ENCODE measurements at regions not wholly inside any gene's neighbourhood (a gene's known extent, or its start where the extent isn't known, plus 50 kb on each side); places are given as distances from the start of the nearest gene placed in this dataset.

DNA sequence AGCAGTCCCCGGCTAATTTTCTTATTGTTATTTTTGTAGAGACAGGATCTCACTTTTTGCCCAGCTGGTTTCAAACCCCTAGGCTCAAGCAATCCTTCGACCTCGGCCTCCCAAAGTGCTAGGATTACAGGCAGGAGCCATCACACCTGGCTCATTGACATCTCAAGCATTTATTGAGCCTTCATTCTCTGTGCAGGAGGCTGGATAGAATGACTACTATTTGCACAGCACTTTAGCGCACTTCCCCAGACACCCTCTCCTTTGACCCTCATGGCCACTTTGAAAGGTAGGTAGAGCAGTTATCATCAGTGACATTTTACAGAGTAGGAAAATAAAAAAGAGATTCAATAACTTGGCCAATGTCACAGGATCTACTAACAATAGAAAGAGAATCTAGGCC, 124.0 kb upstream of the STXBP5 start:
- CTCF ChIA-PET = no interaction called here

More for the DNA sequence above, 124.0 kb upstream of the STXBP5 start:
- TF ChIP-seq, protein P1, sequence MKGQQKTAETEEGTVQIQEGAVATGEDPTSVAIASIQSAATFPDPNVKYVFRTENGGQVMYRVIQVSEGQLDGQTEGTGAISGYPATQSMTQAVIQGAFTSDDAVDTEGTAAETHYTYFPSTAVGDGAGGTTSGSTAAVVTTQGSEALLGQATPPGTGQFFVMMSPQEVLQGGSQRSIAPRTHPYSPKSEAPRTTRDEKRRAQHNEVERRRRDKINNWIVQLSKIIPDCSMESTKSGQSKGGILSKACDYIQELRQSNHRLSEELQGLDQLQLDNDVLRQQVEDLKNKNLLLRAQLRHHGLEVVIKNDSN (CRISPR knock-in tag; IDR thresholded peaks at IDR 0.05) = no peak
- TF ChIP-seq, protein P2, sequence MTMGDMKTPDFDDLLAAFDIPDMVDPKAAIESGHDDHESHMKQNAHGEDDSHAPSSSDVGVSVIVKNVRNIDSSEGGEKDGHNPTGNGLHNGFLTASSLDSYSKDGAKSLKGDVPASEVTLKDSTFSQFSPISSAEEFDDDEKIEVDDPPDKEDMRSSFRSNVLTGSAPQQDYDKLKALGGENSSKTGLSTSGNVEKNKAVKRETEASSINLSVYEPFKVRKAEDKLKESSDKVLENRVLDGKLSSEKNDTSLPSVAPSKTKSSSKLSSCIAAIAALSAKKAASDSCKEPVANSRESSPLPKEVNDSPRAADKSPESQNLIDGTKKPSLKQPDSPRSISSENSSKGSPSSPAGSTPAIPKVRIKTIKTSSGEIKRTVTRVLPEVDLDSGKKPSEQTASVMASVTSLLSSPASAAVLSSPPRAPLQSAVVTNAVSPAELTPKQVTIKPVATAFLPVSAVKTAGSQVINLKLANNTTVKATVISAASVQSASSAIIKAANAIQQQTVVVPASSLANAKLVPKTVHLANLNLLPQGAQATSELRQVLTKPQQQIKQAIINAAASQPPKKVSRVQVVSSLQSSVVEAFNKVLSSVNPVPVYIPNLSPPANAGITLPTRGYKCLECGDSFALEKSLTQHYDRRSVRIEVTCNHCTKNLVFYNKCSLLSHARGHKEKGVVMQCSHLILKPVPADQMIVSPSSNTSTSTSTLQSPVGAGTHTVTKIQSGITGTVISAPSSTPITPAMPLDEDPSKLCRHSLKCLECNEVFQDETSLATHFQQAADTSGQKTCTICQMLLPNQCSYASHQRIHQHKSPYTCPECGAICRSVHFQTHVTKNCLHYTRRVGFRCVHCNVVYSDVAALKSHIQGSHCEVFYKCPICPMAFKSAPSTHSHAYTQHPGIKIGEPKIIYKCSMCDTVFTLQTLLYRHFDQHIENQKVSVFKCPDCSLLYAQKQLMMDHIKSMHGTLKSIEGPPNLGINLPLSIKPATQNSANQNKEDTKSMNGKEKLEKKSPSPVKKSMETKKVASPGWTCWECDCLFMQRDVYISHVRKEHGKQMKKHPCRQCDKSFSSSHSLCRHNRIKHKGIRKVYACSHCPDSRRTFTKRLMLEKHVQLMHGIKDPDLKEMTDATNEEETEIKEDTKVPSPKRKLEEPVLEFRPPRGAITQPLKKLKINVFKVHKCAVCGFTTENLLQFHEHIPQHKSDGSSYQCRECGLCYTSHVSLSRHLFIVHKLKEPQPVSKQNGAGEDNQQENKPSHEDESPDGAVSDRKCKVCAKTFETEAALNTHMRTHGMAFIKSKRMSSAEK (CRISPR knock-in tag; IDR thresholded peaks at IDR 0.05; ENCODE audit: borderline replicate concordance) = no peak
- TF ChIP-seq RELA (CRISPR knock-in tag; IDR thresholded peaks at IDR 0.05; ENCODE audit: borderline replicate concordance) = no peak
- TF ChIP-seq, protein P3, sequence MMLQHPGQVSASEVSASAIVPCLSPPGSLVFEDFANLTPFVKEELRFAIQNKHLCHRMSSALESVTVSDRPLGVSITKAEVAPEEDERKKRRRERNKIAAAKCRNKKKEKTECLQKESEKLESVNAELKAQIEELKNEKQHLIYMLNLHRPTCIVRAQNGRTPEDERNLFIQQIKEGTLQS (CRISPR knock-in tag; conservative IDR thresholded peaks at IDR 0.05) = no peak
- TF ChIP-seq, protein P4, sequence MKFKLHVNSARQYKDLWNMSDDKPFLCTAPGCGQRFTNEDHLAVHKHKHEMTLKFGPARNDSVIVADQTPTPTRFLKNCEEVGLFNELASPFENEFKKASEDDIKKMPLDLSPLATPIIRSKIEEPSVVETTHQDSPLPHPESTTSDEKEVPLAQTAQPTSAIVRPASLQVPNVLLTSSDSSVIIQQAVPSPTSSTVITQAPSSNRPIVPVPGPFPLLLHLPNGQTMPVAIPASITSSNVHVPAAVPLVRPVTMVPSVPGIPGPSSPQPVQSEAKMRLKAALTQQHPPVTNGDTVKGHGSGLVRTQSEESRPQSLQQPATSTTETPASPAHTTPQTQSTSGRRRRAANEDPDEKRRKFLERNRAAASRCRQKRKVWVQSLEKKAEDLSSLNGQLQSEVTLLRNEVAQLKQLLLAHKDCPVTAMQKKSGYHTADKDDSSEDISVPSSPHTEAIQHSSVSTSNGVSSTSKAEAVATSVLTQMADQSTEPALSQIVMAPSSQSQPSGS (CRISPR knock-in tag; IDR thresholded peaks at IDR 0.05; ENCODE audit: borderline replicate concordance, low read depth) = no peak
- TF ChIP-seq, protein P5, sequence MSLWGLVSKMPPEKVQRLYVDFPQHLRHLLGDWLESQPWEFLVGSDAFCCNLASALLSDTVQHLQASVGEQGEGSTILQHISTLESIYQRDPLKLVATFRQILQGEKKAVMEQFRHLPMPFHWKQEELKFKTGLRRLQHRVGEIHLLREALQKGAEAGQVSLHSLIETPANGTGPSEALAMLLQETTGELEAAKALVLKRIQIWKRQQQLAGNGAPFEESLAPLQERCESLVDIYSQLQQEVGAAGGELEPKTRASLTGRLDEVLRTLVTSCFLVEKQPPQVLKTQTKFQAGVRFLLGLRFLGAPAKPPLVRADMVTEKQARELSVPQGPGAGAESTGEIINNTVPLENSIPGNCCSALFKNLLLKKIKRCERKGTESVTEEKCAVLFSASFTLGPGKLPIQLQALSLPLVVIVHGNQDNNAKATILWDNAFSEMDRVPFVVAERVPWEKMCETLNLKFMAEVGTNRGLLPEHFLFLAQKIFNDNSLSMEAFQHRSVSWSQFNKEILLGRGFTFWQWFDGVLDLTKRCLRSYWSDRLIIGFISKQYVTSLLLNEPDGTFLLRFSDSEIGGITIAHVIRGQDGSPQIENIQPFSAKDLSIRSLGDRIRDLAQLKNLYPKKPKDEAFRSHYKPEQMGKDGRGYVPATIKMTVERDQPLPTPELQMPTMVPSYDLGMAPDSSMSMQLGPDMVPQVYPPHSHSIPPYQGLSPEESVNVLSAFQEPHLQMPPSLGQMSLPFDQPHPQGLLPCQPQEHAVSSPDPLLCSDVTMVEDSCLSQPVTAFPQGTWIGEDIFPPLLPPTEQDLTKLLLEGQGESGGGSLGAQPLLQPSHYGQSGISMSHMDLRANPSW (CRISPR knock-in tag; conservative IDR thresholded peaks at IDR 0.05; ENCODE audit: low read depth) = no peak
- TF ChIP-seq, protein P6, sequence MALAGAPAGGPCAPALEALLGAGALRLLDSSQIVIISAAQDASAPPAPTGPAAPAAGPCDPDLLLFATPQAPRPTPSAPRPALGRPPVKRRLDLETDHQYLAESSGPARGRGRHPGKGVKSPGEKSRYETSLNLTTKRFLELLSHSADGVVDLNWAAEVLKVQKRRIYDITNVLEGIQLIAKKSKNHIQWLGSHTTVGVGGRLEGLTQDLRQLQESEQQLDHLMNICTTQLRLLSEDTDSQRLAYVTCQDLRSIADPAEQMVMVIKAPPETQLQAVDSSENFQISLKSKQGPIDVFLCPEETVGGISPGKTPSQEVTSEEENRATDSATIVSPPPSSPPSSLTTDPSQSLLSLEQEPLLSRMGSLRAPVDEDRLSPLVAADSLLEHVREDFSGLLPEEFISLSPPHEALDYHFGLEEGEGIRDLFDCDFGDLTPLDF (CRISPR knock-in tag; IDR thresholded peaks at IDR 0.05) = no peak
- no peak for TF ChIP-seq GABPB1 (CRISPR knock-in tag; IDR thresholded peaks at IDR 0.05)
- TF ChIP-seq FOXK1 (CRISPR knock-in tag; IDR thresholded peaks at IDR 0.05) = no peak
- TF ChIP-seq, protein P7, sequence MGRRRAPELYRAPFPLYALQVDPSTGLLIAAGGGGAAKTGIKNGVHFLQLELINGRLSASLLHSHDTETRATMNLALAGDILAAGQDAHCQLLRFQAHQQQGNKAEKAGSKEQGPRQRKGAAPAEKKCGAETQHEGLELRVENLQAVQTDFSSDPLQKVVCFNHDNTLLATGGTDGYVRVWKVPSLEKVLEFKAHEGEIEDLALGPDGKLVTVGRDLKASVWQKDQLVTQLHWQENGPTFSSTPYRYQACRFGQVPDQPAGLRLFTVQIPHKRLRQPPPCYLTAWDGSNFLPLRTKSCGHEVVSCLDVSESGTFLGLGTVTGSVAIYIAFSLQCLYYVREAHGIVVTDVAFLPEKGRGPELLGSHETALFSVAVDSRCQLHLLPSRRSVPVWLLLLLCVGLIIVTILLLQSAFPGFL (CRISPR knock-in tag; IDR thresholded peaks at IDR 0.05; ENCODE audit: borderline replicate concordance) = no peak
- TF ChIP-seq GTF2I (CRISPR knock-in tag; conservative IDR thresholded peaks at IDR 0.05) = no peak
- no peak for TF ChIP-seq IRF2 (CRISPR knock-in tag; IDR thresholded peaks at IDR 0.05; ENCODE audit: borderline replicate concordance, low read depth)
- no peak for TF ChIP-seq TP53 (CRISPR knock-in tag; IDR thresholded peaks at IDR 0.05)
- no peak for TF ChIP-seq ZNF219 (CRISPR knock-in tag; IDR thresholded peaks at IDR 0.05; ENCODE audit: borderline replicate concordance)
- no peak for TF ChIP-seq ZNF396 (CRISPR knock-in tag; IDR thresholded peaks at IDR 0.05; ENCODE audit: borderline replicate concordance)
- no peak for TF ChIP-seq NR1H2 (CRISPR knock-in tag; IDR thresholded peaks at IDR 0.05)
- no peak for TF ChIP-seq NR2C2 (CRISPR knock-in tag; IDR thresholded peaks at IDR 0.05)
- H3K9me3 Mint-ChIP-seq = no peaks in the 10 kb centered on the region
- no peak overlapping the region for H3K4me3 Mint-ChIP-seq
- H3K27me3 Mint-ChIP-seq (ENCODE audit: low read depth) = no peaks in the 10 kb centered on the region
- H3K36me3 Mint-ChIP-seq = no peaks in the 10 kb centered on the region
- DNase-seq (ENCODE audit: low spot score) (no peak), ATAC-seq (no peak)
- peaks cover 8% of the 10 kb centered on the region for H3K4me1 Mint-ChIP-seq
- H3K27ac Mint-ChIP-seq = no peak overlapping the region
- POLR2A ChIA-PET = no interaction called here

Measured in WTC11 (cell line).